Glutamatergic neuron (in vitro differentiated cells): ENCODE measurements at regions not wholly inside any gene's neighbourhood (a gene's known extent, or its start where the extent isn't known, plus 50 kb on each side); places are given as distances from the start of the nearest gene placed in this dataset.

Experiments
- DNase-seq: peaks from one replicate; pipeline ENCODE4 v3.0.0; 2022
- H3K27ac Mint-ChIP-seq: one replicate; pipeline ENCODE4 v1.8.0; 2020; ENCODE audit warnings: mild to moderate bottlenecking, mixed read lengths, inconsistent platforms; ENCODE audit not compliant: unreplicated experiment
- H3K27me3 Mint-ChIP-seq: one replicate; pipeline ENCODE4 v1.8.0; 2020; ENCODE audit warnings: mild to moderate bottlenecking, moderate library complexity, mixed read lengths, inconsistent platforms; ENCODE audit not compliant: unreplicated experiment
- H3K36me3 Mint-ChIP-seq: one replicate; pipeline ENCODE4 v1.8.0; 2020; ENCODE audit warnings: mild to moderate bottlenecking, mixed read lengths, inconsistent platforms; ENCODE audit not compliant: unreplicated experiment
- H3K4me1 Mint-ChIP-seq: one replicate; pipeline ENCODE4 v1.8.0; 2020; ENCODE audit warnings: mild to moderate bottlenecking, low read depth, mixed read lengths, inconsistent platforms; ENCODE audit not compliant: unreplicated experiment
- H3K4me3 Mint-ChIP-seq: one replicate; pipeline ENCODE4 v1.8.0; 2020; ENCODE audit warnings: mild to moderate bottlenecking, mixed read lengths, inconsistent platforms; ENCODE audit not compliant: unreplicated experiment
- H3K9me3 Mint-ChIP-seq: one replicate; pipeline ENCODE4 v1.8.0; 2020; ENCODE audit warnings: mild to moderate bottlenecking, moderate library complexity, mixed read lengths, inconsistent platforms; ENCODE audit not compliant: unreplicated experiment
- TF ChIP-seq, protein P1 (sequence below): fragments of 200-600 bp; sonication (generic); IDR thresholded peaks from one replicate; pipeline ENCODE4 v1.5.0; 2021; ENCODE audit not compliant: partially characterized antibody, unreplicated experiment

DNA sequence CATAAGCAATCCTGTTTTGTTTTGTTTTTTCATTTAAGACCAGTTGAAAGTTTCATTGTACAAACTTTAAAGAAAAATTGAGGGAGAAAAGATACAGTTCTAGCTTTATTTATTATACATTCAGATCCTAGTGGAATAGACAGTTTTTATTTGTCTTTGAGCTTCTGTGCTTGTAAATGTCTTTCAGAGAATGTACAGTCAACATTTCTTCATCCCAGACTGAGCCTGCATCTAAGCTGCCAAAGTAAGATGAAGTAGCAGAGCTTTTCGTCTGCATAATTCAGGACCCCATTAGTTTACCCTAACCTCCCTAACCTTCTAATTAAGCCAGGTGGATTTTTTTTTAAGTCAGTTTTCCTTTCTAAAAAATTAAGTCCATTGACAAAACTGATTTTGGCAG is 516.7 kb upstream of the HTR2A start:
- Mint-ChIP-seq H3K9me3 (no peaks in the 10 kb centered on the region), H3K4me1 (no peaks in the 10 kb centered on the region), H3K27me3 (no peaks in the 10 kb centered on the region), H3K27ac (no peak overlapping the region), H3K36me3 (no peaks in the 10 kb centered on the region), H3K4me3 (no peak overlapping the region)
- no peak for DNase-seq
- TF ChIP-seq, protein P1, sequence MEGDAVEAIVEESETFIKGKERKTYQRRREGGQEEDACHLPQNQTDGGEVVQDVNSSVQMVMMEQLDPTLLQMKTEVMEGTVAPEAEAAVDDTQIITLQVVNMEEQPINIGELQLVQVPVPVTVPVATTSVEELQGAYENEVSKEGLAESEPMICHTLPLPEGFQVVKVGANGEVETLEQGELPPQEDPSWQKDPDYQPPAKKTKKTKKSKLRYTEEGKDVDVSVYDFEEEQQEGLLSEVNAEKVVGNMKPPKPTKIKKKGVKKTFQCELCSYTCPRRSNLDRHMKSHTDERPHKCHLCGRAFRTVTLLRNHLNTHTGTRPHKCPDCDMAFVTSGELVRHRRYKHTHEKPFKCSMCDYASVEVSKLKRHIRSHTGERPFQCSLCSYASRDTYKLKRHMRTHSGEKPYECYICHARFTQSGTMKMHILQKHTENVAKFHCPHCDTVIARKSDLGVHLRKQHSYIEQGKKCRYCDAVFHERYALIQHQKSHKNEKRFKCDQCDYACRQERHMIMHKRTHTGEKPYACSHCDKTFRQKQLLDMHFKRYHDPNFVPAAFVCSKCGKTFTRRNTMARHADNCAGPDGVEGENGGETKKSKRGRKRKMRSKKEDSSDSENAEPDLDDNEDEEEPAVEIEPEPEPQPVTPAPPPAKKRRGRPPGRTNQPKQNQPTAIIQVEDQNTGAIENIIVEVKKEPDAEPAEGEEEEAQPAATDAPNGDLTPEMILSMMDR: no peak

DNA sequence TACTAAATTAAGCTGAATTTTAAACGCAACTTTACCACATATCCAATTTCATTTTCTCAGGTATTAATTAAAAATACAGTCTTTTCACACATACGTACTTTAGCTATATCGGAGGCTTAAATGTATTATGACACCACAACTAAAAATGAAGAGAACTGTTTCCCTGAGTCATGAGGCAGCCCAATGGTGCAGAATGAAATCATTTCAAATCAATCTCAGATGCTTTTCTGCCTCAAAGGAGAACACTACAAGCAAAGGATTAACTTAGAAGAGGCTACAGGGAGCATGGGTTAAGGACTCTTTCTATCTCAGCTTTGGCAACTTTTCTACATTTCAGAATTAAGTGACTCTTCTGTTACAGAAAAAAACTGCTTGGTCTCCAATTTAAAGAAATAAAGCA is 516.3 kb upstream of the HTR2A start:
- H3K27me3 Mint-ChIP-seq: no peaks in the 10 kb centered on the region
- no peak overlapping the region for H3K27ac Mint-ChIP-seq
- TF ChIP-seq, protein P1: no peak
- no peaks in the 10 kb centered on the region for H3K36me3 Mint-ChIP-seq
- H3K4me3 Mint-ChIP-seq: no peak overlapping the region
- no peaks in the 10 kb centered on the region for H3K9me3 Mint-ChIP-seq
- no peak for DNase-seq
- H3K4me1 Mint-ChIP-seq: no peaks in the 10 kb centered on the region

DNA sequence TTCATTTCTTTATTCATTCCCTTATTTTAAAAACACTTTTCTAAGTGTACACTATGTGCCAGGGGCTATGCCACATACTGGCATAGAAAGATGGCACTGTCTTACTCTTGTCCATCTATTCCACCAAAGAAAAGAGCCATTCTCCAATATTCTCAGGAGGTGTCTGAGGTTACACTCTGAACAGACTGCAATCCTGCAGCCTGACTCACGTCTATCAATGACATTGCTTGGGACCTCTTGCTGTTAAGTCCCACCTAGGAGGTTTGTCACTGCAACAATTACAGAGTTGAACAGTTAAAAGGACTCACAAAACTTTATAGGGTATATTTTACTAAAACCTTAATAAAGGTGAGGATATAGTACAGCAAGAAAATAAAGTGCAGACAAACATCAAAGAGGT is 512.9 kb upstream of the HTR2A start:
- TF ChIP-seq, protein P1: no peak
- no peaks in the 10 kb centered on the region for H3K36me3 Mint-ChIP-seq
- no peaks in the 10 kb centered on the region for H3K27me3 Mint-ChIP-seq
- DNase-seq: no peak
- no peaks in the 10 kb centered on the region for H3K9me3 Mint-ChIP-seq
- H3K4me3 Mint-ChIP-seq: no peak overlapping the region
- H3K4me1 Mint-ChIP-seq: no peaks in the 10 kb centered on the region
- H3K27ac Mint-ChIP-seq: no peak overlapping the region

DNA sequence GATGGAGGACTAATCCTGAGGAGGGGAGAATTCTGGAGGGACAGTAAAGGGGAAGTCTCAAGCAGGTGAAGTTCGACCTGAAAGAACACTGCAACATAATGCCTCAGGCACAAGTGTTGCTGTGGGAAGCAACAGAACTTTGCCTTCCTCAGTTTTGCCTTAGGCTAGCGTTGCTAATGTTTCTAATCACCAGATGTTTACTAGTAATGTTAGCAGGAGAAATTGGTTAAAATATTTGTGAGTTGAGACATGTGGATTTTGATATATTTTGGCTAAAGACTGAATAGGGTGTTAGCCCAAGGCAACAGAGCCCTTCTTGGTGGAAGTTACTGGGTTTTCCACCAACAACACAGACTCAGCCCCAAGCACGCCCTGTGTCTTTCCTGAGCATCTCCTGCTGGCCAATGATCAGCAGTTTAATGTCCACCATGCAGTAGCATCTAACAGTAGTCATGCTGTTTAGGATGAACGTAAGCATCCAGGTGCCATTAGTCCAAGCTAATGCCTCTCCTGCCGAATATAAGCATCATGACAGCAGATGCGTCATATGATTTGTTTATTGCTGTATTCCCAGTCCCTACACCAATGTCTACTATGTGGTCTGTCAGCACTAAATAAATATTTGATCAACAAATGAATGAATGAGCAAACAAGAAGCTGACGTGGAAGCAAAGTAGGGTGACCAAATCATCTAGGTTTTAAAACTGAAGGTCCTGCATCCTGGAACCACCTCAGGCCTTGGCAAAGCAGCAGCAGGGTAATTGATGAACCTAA is 511.9 kb upstream of the HTR2A start:
- Mint-ChIP-seq H3K27me3 (no peaks in the 10 kb centered on the region), H3K9me3 (no peaks in the 10 kb centered on the region), H3K27ac (no peak overlapping the region), H3K4me1 (no peaks in the 10 kb centered on the region), H3K36me3 (no peaks in the 10 kb centered on the region), H3K4me3 (no peak overlapping the region)
- TF ChIP-seq, protein P1: no peak
- DNase-seq: no peak

DNA sequence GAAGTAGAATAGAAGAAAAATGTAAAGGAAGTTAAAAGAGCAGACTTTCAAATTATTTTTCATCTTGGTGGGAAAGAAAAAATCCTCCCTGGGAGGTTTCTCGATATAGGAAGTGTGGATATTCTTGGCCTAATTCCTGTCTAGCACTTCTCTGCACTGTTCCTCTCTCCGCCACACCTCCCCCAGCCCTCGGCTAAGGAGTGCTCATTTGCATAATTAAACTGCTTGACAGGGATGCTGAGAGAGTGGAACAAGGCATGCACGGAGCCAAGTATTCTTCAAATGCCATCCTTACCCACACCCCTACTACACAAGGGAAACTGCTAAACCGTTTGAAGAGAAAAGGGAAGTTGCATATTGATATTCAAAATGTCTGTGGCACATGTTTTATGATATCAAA is 511.0 kb upstream of the HTR2A start:
- Mint-ChIP-seq H3K36me3 (no peaks in the 10 kb centered on the region), H3K4me1 (no peaks in the 10 kb centered on the region), H3K4me3 (no peak overlapping the region), H3K9me3 (no peaks in the 10 kb centered on the region), H3K27ac (no peak overlapping the region), H3K27me3 (no peaks in the 10 kb centered on the region)
- no peak for DNase-seq
- TF ChIP-seq, protein P1: no peak
